ENCODE measurements at regions not wholly inside any gene's neighbourhood (a gene's known extent, or its start where the extent isn't known, plus 50 kb on each side); places are given as distances from the start of the nearest gene placed in this dataset.

DNA sequence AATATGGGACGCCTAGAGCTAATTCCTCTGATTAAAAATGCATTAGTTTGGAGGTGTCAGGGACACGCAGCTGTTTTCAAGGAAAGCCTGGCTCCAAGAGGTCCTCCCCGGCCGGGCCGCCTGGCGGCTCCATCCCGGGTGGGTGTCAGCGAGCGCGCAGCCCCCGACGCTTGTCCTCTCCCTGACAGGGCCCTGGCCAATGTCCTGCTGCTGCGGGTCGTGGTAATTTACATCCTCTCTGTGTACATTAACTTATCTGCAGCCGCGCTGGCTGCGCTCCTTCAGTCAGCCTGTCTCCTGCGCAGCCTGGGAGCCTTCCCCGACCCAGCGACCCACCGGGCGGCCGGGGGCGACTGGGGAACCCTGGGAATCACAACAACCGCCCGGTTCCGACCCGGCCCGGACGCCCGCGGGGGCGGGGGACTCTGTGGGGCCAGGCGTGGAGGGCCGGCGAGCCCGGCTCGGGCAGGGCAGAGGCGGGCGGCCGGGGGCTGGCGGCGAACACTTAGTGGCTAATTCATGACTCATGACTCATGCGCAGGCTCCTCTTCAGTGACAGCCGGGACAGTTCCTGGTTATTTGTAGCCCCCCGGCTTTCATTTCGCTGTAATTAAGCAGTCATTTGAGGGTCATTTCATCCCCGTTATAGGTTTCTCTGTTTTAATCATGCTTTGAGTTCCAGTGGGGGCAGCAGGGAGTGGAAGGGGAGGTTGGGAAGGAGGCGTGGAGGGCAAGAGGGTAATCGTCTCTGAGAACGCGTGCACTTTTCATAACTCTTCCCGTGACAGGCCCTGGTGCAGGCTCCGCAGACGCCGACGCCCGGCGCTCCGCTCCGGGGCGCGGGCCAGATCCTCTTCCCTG, 141.9 kb upstream of the CTAGE1 start:
- Histone ChIP-seq H3K9ac (ENCODE audit: low read depth, low read length) (no peak overlapping the region), H3K4me3 (ENCODE audit: low read depth, low read length) (peak overlapping the region; percentile 53), H3K4me1 (ENCODE audit: control insufficient read depth, insufficient read depth, low read length) (peaks cover 18% of the 10 kb centered on the region), H3K9me3 (ENCODE audit: control insufficient read depth, insufficient read depth, low read length) (no peaks in the 10 kb centered on the region), H3K27me3 (ENCODE audit: control insufficient read depth, insufficient read depth, low read length) (peaks cover 53% of the 10 kb centered on the region), H3K36me3 (ENCODE audit: control insufficient read depth, insufficient read depth, low read length) (no peaks in the 10 kb centered on the region)

DNA sequence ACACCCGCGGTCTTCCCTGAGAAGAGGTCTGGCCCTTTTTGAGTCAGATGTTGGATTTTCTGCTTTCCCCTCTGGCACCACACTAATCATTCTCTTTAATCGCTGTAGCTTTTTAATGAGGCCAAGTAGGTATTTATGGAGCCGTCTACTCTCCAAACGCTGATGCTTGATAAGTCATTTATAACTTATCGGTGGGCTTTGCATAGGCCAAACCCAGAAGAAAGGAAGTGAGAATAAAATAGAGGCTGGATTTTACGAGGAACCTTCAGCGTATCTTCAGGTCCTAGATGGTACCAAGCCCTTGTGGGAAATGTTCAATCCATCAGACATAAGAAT, 142.5 kb upstream of the CTAGE1 start:
- Histone ChIP-seq H3K36me3 (ENCODE audit: control insufficient read depth, insufficient read depth, low read length) (no peaks in the 10 kb centered on the region), H3K27me3 (ENCODE audit: control insufficient read depth, insufficient read depth, low read length) (peaks cover 53% of the 10 kb centered on the region), H3K9ac (ENCODE audit: low read depth, low read length) (no peak overlapping the region), H3K4me1 (ENCODE audit: control insufficient read depth, insufficient read depth, low read length) (peaks cover 18% of the 10 kb centered on the region), H3K9me3 (ENCODE audit: control insufficient read depth, insufficient read depth, low read length) (no peaks in the 10 kb centered on the region), H3K4me3 (ENCODE audit: low read depth, low read length) (peak overlapping the region; percentile 53)

DNA sequence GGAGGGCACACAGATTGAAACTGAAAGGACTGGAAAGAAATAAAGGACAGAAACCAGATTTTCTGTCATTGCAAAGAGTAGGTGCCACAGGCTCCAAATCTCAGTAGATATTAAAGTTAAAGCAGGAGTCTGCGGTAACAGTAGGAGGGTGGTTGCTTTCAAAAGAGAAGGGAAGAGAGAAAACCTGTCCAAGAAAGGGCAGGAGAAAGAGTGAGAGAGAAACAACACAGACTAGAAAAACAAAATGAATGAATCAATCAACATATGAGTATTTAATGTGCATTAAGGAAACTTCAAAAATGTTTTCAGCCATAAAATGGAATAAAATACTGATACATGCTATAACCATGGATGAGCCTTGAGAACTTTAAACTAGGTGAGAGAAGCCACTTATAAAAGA, 143.1 kb upstream of the CTAGE1 start:
- Histone ChIP-seq H3K4me1 (ENCODE audit: control insufficient read depth, insufficient read depth, low read length) (peaks cover 18% of the 10 kb centered on the region), H3K36me3 (ENCODE audit: control insufficient read depth, insufficient read depth, low read length) (no peaks in the 10 kb centered on the region), H3K9ac (ENCODE audit: low read depth, low read length) (no peak overlapping the region)

DNA sequence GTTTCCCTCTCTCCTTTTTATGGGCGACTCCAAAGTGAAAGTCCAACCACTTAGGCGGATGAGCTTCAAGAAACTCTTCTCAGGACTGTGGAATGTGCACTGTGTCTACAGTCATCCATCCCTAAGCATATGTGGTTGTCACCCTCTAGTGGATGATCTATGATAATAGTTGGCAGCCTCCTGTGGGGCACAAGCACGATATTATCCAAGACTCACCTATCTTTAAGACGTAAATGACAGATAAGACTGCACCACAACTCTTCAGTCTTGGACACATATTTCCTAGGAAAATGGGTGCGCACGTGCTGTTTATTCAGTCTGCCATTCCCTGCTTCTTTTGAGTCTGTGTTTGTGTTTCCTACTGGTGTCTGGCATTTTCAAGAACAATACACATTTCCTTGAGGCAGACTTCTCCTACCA, 145.5 kb upstream of the CTAGE1 start:
- Histone ChIP-seq H3K9ac (ENCODE audit: low read depth, low read length) (no peak overlapping the region), H3K4me3 (ENCODE audit: low read depth, low read length) (no peak overlapping the region), H3K27me3 (ENCODE audit: control insufficient read depth, insufficient read depth, low read length) (peaks cover 34% of the 10 kb centered on the region), H3K4me1 (ENCODE audit: control insufficient read depth, insufficient read depth, low read length) (peaks cover 5% of the 10 kb centered on the region), H3K9me3 (ENCODE audit: control insufficient read depth, insufficient read depth, low read length) (no peaks in the 10 kb centered on the region), H3K36me3 (ENCODE audit: control insufficient read depth, insufficient read depth, low read length) (no peaks in the 10 kb centered on the region)

More for the DNA sequence above, 143.1 kb upstream of the CTAGE1 start:
- no peaks in the 10 kb centered on the region for H3K9me3 ChIP-seq (ENCODE audit: control insufficient read depth, insufficient read depth, low read length)
- no peak overlapping the region for H3K4me3 ChIP-seq (ENCODE audit: low read depth, low read length)
- peaks cover 53% of the 10 kb centered on the region for H3K27me3 ChIP-seq (ENCODE audit: control insufficient read depth, insufficient read depth, low read length)

DNA sequence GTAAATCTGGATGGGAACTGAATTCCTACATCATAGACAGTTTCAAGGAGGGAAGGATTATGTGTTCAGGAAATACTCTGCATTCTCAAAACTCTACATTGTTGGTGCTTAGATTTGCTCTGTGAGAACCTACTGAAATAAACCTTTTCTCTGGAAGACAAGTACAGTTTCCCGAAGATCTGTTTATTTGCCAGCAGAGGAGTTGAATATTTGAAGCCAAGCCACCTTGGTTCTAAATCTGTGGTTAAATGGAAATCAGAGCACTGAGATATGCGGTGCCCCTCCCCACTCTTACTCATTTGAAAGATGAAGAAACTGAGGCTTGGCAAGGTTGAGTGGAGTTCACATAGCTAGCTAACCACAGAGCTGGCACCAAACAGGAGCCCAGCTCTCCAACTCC, 146.3 kb upstream of the CTAGE1 start:
- no peaks in the 10 kb centered on the region for H3K9me3 ChIP-seq (ENCODE audit: control insufficient read depth, insufficient read depth, low read length)
- no peak overlapping the region for H3K9ac ChIP-seq (ENCODE audit: low read depth, low read length)
- no peak overlapping the region for H3K4me3 ChIP-seq (ENCODE audit: low read depth, low read length)
- peaks cover 33% of the 10 kb centered on the region for H3K27me3 ChIP-seq (ENCODE audit: control insufficient read depth, insufficient read depth, low read length)
- peaks cover 4% of the 10 kb centered on the region for H3K4me1 ChIP-seq (ENCODE audit: control insufficient read depth, insufficient read depth, low read length)
- H3K36me3 ChIP-seq (ENCODE audit: control insufficient read depth, insufficient read depth, low read length) = no peaks in the 10 kb centered on the region

DNA sequence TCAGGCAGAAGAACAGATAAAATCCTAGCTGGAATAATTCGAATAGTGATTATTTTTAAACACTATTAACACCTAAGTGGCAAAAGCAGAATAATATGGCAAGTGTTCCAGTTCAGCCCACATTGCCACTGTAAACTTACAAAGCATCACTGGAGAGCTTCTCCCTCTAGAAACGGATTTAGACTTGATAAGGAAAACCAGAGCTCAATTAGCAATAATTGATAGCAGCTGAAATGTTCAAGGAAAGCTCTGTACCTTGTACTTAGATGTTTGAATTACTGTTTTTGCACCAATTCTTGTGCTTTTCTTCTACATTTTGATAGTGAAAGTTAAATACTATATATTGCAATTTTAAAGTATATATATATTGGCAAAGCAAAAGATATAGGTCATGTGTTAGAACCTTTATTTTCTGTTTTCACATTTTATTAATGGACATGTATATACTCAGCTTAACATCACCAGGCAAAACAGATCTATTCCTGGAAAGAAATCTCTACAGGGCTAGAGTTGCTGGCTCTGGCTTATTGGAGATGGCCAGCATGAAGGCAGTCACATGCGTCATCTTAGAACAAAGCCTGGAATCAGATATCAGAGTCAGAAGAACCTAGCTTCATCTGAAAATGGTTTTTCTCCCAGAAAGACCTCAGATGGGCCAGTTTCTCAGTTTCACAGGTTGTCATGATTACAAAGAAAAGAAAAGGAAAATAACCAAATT, 149.1 kb upstream of the CTAGE1 start:
- no peaks in the 10 kb centered on the region for H3K36me3 ChIP-seq (ENCODE audit: control insufficient read depth, insufficient read depth, low read length)
- no peak overlapping the region for H3K4me3 ChIP-seq (ENCODE audit: low read depth, low read length)
- peaks cover 13% of the 10 kb centered on the region for H3K27me3 ChIP-seq (ENCODE audit: control insufficient read depth, insufficient read depth, low read length)
- H3K4me1 ChIP-seq (ENCODE audit: control insufficient read depth, insufficient read depth, low read length) = no peaks in the 10 kb centered on the region
- no peak overlapping the region for H3K9ac ChIP-seq (ENCODE audit: low read depth, low read length)
- H3K9me3 ChIP-seq (ENCODE audit: control insufficient read depth, insufficient read depth, low read length) = no peaks in the 10 kb centered on the region

DNA sequence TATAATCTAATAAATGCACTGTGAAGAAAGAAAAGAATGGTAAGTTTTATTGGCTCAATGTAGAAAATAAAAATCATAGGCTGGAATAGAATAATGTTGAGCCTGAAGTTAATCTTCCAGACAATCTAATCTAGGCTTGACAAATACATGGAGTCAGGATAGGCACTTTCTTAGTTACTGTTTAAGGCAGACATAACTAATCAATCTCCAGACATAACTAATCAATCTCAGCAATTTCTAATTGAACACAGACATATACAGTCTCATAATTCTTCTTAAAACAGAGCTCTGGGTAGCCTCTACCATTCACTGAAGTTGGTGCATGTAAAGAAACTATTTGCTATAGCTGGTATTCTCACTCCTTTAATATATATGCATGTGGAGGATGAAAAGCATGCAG, 150.1 kb upstream of the CTAGE1 start:
- no peak overlapping the region for H3K4me3 ChIP-seq (ENCODE audit: low read depth, low read length)
- no peaks in the 10 kb centered on the region for H3K36me3 ChIP-seq (ENCODE audit: control insufficient read depth, insufficient read depth, low read length)
- no peaks in the 10 kb centered on the region for H3K4me1 ChIP-seq (ENCODE audit: control insufficient read depth, insufficient read depth, low read length)
- no peaks in the 10 kb centered on the region for H3K9me3 ChIP-seq (ENCODE audit: control insufficient read depth, insufficient read depth, low read length)
- peaks cover 4% of the 10 kb centered on the region for H3K27me3 ChIP-seq (ENCODE audit: control insufficient read depth, insufficient read depth, low read length)
- H3K9ac ChIP-seq (ENCODE audit: low read depth, low read length) = no peak overlapping the region

DNA sequence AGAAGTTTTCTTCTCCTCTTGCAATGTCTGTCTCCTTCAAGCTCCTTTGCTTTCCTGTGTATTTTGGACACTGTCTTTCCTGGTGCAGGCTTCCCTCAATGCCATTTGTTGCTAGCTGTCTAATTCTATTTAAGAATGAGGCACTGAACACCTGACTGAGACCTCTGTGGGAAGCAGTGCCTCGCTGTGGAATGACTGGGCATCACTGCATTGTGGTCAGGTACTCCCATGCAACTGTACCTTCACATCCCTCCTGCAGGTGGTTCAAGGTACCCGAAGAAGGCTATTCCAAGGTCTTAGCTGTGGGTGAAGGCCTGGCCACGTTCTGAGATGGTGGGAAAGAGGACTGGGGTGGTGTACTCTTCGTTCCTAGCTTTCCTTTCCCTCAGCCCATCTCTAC, 152.8 kb upstream of the CTAGE1 start:
- no peaks in the 10 kb centered on the region for H3K4me1 ChIP-seq (ENCODE audit: control insufficient read depth, insufficient read depth, low read length)
- no peak overlapping the region for H3K9ac ChIP-seq (ENCODE audit: low read depth, low read length)
- H3K9me3 ChIP-seq (ENCODE audit: control insufficient read depth, insufficient read depth, low read length) = no peaks in the 10 kb centered on the region
- H3K4me3 ChIP-seq (ENCODE audit: low read depth, low read length) = no peak overlapping the region
- no peaks in the 10 kb centered on the region for H3K27me3 ChIP-seq (ENCODE audit: control insufficient read depth, insufficient read depth, low read length)
- no peaks in the 10 kb centered on the region for H3K36me3 ChIP-seq (ENCODE audit: control insufficient read depth, insufficient read depth, low read length)

DNA sequence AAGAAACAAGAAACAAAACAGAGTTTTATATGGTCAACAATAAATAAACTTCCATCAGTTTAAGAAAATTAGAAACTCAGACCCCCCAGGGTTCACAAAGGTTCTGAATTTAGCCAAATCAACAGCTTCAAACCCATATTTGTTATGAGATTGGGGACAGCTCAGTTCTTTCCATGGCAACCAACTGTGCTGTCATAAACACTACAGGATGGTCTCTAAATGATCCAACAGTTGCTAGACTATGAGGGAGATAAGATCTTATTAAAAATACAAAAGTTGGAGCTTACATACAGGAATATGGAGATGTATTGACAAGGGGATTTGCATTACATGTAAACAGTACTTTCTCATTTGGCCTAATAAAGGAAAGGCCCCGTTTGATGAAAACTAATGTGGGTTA, 154.6 kb upstream of the CTAGE1 start:
- H3K4me1 ChIP-seq (ENCODE audit: control insufficient read depth, insufficient read depth, low read length) = no peaks in the 10 kb centered on the region
- no peaks in the 10 kb centered on the region for H3K27me3 ChIP-seq (ENCODE audit: control insufficient read depth, insufficient read depth, low read length)
- H3K9me3 ChIP-seq (ENCODE audit: control insufficient read depth, insufficient read depth, low read length) = no peaks in the 10 kb centered on the region
- no peaks in the 10 kb centered on the region for H3K36me3 ChIP-seq (ENCODE audit: control insufficient read depth, insufficient read depth, low read length)
- no peak overlapping the region for H3K4me3 ChIP-seq (ENCODE audit: low read depth, low read length)
- no peak overlapping the region for H3K9ac ChIP-seq (ENCODE audit: low read depth, low read length)

DNA sequence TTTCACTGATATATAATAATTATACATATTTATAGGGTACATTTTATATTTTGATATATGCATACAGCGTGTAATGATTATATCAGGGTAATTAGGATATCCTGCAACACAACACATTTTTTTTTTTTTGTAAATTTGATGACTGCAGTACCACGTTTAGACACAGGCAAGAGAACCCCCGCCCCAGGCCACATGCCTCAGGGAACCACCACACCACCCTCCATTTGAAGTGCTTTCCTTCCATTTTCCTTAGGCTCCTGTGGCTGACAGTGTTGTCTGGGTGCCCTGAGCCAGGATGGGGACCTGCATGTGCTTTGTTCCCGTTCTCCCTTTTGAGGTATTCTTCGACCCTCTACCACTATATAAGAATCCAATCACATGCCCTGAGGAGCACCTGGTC, 161.6 kb upstream of the CTAGE1 start:
- no peaks in the 10 kb centered on the region for H3K36me3 ChIP-seq (ENCODE audit: control insufficient read depth, insufficient read depth, low read length)
- no peak overlapping the region for H3K9ac ChIP-seq (ENCODE audit: low read depth, low read length)
- H3K9me3 ChIP-seq (ENCODE audit: control insufficient read depth, insufficient read depth, low read length) = no peaks in the 10 kb centered on the region
- H3K27me3 ChIP-seq (ENCODE audit: control insufficient read depth, insufficient read depth, low read length) = no peaks in the 10 kb centered on the region
- no peaks in the 10 kb centered on the region for H3K4me1 ChIP-seq (ENCODE audit: control insufficient read depth, insufficient read depth, low read length)
- no peak overlapping the region for H3K4me3 ChIP-seq (ENCODE audit: low read depth, low read length)

DNA sequence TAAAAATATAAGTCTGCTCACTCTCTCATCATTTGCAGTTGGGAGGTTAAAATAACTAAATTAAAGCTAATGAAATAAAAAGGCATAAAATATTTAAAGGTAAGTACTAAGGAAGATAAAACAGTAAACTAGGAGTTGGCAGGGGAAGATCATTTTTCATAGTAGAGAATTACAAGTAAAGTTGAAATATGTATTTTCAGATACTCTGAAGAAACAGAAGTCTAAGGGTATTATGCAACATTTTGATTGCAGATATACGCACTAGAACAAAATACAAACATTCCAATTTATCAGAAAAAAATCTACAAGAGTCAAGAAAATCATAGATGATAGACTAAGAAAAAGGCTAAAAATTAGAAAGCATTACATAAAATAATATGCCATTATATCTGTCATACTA, 167.6 kb upstream of the CTAGE1 start:
- Histone ChIP-seq H3K9me3 (ENCODE audit: control insufficient read depth, insufficient read depth, low read length) (no peaks in the 10 kb centered on the region), H3K9ac (ENCODE audit: low read depth, low read length) (no peak overlapping the region), H3K36me3 (ENCODE audit: control insufficient read depth, insufficient read depth, low read length) (no peaks in the 10 kb centered on the region), H3K27me3 (ENCODE audit: control insufficient read depth, insufficient read depth, low read length) (no peaks in the 10 kb centered on the region), H3K4me3 (ENCODE audit: low read depth, low read length) (no peak overlapping the region), H3K4me1 (ENCODE audit: control insufficient read depth, insufficient read depth, low read length) (no peaks in the 10 kb centered on the region)

DNA sequence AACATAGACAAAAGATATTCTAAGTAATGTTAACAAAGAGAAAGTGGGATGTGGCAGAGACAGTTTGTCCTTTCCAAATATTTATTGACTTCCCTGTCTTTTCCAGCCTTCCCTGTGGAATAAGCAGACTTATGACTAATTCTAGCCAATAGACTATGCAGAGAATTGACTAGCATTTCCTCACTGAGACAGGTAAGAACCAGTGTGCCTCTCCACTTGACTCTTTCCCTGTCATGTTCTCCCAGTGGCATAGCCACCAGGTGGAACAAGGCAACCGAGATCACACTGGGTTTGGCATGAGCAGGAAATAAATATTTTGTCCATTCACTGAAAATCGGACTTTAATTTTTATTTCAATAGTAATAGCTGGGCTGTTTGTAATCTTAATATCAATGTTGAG, 168.1 kb upstream of the CTAGE1 start:
- Histone ChIP-seq H3K9ac (ENCODE audit: low read depth, low read length) (no peak overlapping the region), H3K36me3 (ENCODE audit: control insufficient read depth, insufficient read depth, low read length) (no peaks in the 10 kb centered on the region), H3K27me3 (ENCODE audit: control insufficient read depth, insufficient read depth, low read length) (no peaks in the 10 kb centered on the region), H3K4me1 (ENCODE audit: control insufficient read depth, insufficient read depth, low read length) (no peaks in the 10 kb centered on the region), H3K4me3 (ENCODE audit: low read depth, low read length) (no peak overlapping the region), H3K9me3 (ENCODE audit: control insufficient read depth, insufficient read depth, low read length) (no peaks in the 10 kb centered on the region)
